ENCODE measurements at regions not wholly inside any gene's neighbourhood (a gene's known extent, or its start where the extent isn't known, plus 50 kb on each side); places are given as distances from the start of the nearest gene placed in this dataset.
"Not testable (repeated sequence)": the region's sequence is repeated elsewhere in the genome, so short reads cannot be mapped to it uniquely, and the experiment has no call there.

GRCh38 chr9:88628114-88628513 is 93.1 kb downstream of the NXNL2 start:
- Histone ChIP-seq H3K27ac (ENCODE audit: low read depth, low read length) (no peak overlapping the region), H3K36me3 (ENCODE audit: insufficient read depth, low read length) (no peaks in the 10 kb centered on the region), H3K9me3 (ENCODE audit: insufficient read depth, low read depth, low read length) (no peaks in the 10 kb centered on the region), H3K79me2 (ENCODE audit: insufficient read depth, low read length) (no peaks in the 10 kb centered on the region), H4K20me1 (ENCODE audit: insufficient read depth, low read length) (no peaks in the 10 kb centered on the region), H3K4me3 (ENCODE audit: insufficient read depth, low read depth, low read length) (no peak overlapping the region), H3K4me1 (ENCODE audit: insufficient read depth, low read length) (no peaks in the 10 kb centered on the region), H2AFZ (ENCODE audit: low read depth, low read length) (no peak overlapping the region), H3K9ac (ENCODE audit: low read length) (no peak overlapping the region), H3K27me3 (ENCODE audit: insufficient read depth, low read length) (no peaks in the 10 kb centered on the region), H3K4me2 (ENCODE audit: low read length) (no peak overlapping the region)
- H3K9me3 Mint-ChIP-seq (ENCODE audit: unreplicated experiment), result peaks cover 16% of the 10 kb centered on the region
- peaks cover 9% of the 10 kb centered on the region for H3K27me3 Mint-ChIP-seq (ENCODE audit: low read depth, unreplicated experiment)
- FAIRE-seq (no peak), DNase-seq (ENCODE audit: low read depth) (no peak)
- no peak overlapping the region for H3K4me3 Mint-ChIP-seq (ENCODE audit: unreplicated experiment)
- H3K36me3 Mint-ChIP-seq (ENCODE audit: low read depth, unreplicated experiment), result no peaks in the 10 kb centered on the region
- no peaks in the 10 kb centered on the region for H3K4me1 Mint-ChIP-seq (ENCODE audit: low read depth, unreplicated experiment)
- TF ChIP-seq EZH2 (IDR thresholded peaks at IDR 0.05; ENCODE audit: insufficient read depth, low read length), result no peak
- TF ChIP-seq, protein P1, sequence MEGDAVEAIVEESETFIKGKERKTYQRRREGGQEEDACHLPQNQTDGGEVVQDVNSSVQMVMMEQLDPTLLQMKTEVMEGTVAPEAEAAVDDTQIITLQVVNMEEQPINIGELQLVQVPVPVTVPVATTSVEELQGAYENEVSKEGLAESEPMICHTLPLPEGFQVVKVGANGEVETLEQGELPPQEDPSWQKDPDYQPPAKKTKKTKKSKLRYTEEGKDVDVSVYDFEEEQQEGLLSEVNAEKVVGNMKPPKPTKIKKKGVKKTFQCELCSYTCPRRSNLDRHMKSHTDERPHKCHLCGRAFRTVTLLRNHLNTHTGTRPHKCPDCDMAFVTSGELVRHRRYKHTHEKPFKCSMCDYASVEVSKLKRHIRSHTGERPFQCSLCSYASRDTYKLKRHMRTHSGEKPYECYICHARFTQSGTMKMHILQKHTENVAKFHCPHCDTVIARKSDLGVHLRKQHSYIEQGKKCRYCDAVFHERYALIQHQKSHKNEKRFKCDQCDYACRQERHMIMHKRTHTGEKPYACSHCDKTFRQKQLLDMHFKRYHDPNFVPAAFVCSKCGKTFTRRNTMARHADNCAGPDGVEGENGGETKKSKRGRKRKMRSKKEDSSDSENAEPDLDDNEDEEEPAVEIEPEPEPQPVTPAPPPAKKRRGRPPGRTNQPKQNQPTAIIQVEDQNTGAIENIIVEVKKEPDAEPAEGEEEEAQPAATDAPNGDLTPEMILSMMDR (IDR thresholded peaks at IDR 0.05; ENCODE audit: insufficient read depth, low read depth, low read length), result no peak
- no peak overlapping the region for H3K27ac Mint-ChIP-seq (ENCODE audit: unreplicated experiment)

- H2AFZ ChIP-seq (ENCODE audit: low read depth, low read length), result no peak overlapping the region
- H3K4me3 ChIP-seq (ENCODE audit: insufficient read depth, low read depth, low read length), result no peak overlapping the region
- H4K20me1 ChIP-seq (ENCODE audit: insufficient read depth, low read length), result no peaks in the 10 kb centered on the region
- H3K9me3 ChIP-seq (ENCODE audit: insufficient read depth, low read depth, low read length), result no peaks in the 10 kb centered on the region
- peaks cover 4% of the 10 kb centered on the region for H3K27me3 Mint-ChIP-seq (ENCODE audit: low read depth, unreplicated experiment)
- no peaks in the 10 kb centered on the region for H3K79me2 ChIP-seq (ENCODE audit: insufficient read depth, low read length)
- no peak overlapping the region for H3K27ac ChIP-seq (ENCODE audit: low read depth, low read length)
- no peaks in the 10 kb centered on the region for H3K27me3 ChIP-seq (ENCODE audit: insufficient read depth, low read length)
- H3K36me3 ChIP-seq (ENCODE audit: insufficient read depth, low read length), result no peaks in the 10 kb centered on the region
- no peaks in the 10 kb centered on the region for H3K36me3 Mint-ChIP-seq (ENCODE audit: low read depth, unreplicated experiment)
- TF ChIP-seq, protein P1 (IDR thresholded peaks at IDR 0.05; ENCODE audit: insufficient read depth, low read depth, low read length), result no peak
- no peak for TF ChIP-seq EZH2 (IDR thresholded peaks at IDR 0.05; ENCODE audit: insufficient read depth, low read length)
- H3K4me1 ChIP-seq (ENCODE audit: insufficient read depth, low read length), result no peaks in the 10 kb centered on the region
- no peak overlapping the region for H3K9ac ChIP-seq (ENCODE audit: low read length)
- H3K27ac Mint-ChIP-seq (ENCODE audit: unreplicated experiment), result no peak overlapping the region
- no peaks in the 10 kb centered on the region for H3K4me1 Mint-ChIP-seq (ENCODE audit: low read depth, unreplicated experiment)
- H3K9me3 Mint-ChIP-seq (ENCODE audit: unreplicated experiment), result peaks cover 11% of the 10 kb centered on the region
- no peak for DNase-seq (ENCODE audit: low read depth)
- no peak overlapping the region for H3K4me3 Mint-ChIP-seq (ENCODE audit: unreplicated experiment)
- no peak overlapping the region for H3K4me2 ChIP-seq (ENCODE audit: low read length)
- FAIRE-seq, result no peak
These were observed 93.8 kb downstream of the NXNL2 start for GRCh38 chr9:88628811-88629210.

- not testable (repeated sequence) for H3K4me1 ChIP-seq (ENCODE audit: insufficient read depth, low read length); H3K4me1 Mint-ChIP-seq (ENCODE audit: low read depth, unreplicated experiment); H3K4me3 Mint-ChIP-seq (ENCODE audit: unreplicated experiment); H3K9me3 ChIP-seq (ENCODE audit: insufficient read depth, low read depth, low read length); H3K4me3 ChIP-seq (ENCODE audit: insufficient read depth, low read depth, low read length); H3K79me2 ChIP-seq (ENCODE audit: insufficient read depth, low read length); H3K27me3 ChIP-seq (ENCODE audit: insufficient read depth, low read length); H3K27ac Mint-ChIP-seq (ENCODE audit: unreplicated experiment); H3K36me3 ChIP-seq (ENCODE audit: insufficient read depth, low read length); H4K20me1 ChIP-seq (ENCODE audit: insufficient read depth, low read length); H3K9me3 Mint-ChIP-seq (ENCODE audit: unreplicated experiment); H3K36me3 Mint-ChIP-seq (ENCODE audit: low read depth, unreplicated experiment); H2AFZ ChIP-seq (ENCODE audit: low read depth, low read length); H3K9ac ChIP-seq (ENCODE audit: low read length); FAIRE-seq; DNase-seq (ENCODE audit: low read depth); H3K4me2 ChIP-seq (ENCODE audit: low read length); H3K27me3 Mint-ChIP-seq (ENCODE audit: low read depth, unreplicated experiment); H3K27ac ChIP-seq (ENCODE audit: low read depth, low read length)
These were observed 95.6 kb downstream of the NXNL2 start for GRCh38 chr9:88630574-88630973.

Data from astrocyte (in vitro differentiated cells and primary cell).